Stimulated activated effector memory CD8-positive, alpha-beta T cell treated with anti-CD3 and anti-CD28 coated beads, Interleukin-12 subunit alpha, Interleukin-12 subunit beta, amount 100 ng/mL, for 72 hours (primary cell): ENCODE measurements at regions not wholly inside any gene's neighbourhood (a gene's known extent, or its start where the extent isn't known, plus 50 kb on each side); places are given as distances from the start of the nearest gene placed in this dataset.

ENCODE experiments used
- ATAC-seq: fragments of 150-1000 bp; cut with Tn5 transposase; 2 replicates; pipeline ENCODE4 v1.10.0; 2021
- DNase-seq, 2 donors: peaks; one replicate each; pipeline ENCODE4 v3.0.0; 2021 to 2022; ENCODE audit warnings: low spot score in 2 of 2
- H3K27ac Mint-ChIP-seq: one replicate; pipeline ENCODE4 v1.8.0; 2022; ENCODE audit warnings: mild to moderate bottlenecking, mixed read lengths
- H3K36me3 Mint-ChIP-seq: one replicate; pipeline ENCODE4 v1.8.0; 2022; ENCODE audit warnings: mild to moderate bottlenecking, mixed read lengths
- H3K4me1 Mint-ChIP-seq: one replicate; pipeline ENCODE4 v1.8.0; 2022; ENCODE audit warnings: mixed read lengths
- H3K4me3 Mint-ChIP-seq: one replicate; pipeline ENCODE4 v1.8.0; 2022; ENCODE audit warnings: mild to moderate bottlenecking, mixed read lengths
- H3K9me3 Mint-ChIP-seq: one replicate; pipeline ENCODE4 v1.8.0; 2022; ENCODE audit warnings: mixed read lengths

- no peak overlapping the region for H3K4me3 Mint-ChIP-seq
- no peak for DNase-seq
- peaks cover under 1% of the 10 kb centered on the region for H3K9me3 Mint-ChIP-seq
- no peaks in the 10 kb centered on the region for H3K4me1 Mint-ChIP-seq
- H3K36me3 Mint-ChIP-seq: no peaks in the 10 kb centered on the region
- no peak overlapping the region for H3K27ac Mint-ChIP-seq
- ATAC-seq: no peak
Measured at GRCh38 chr5:39484673-39485072, 59.9 kb upstream of the DAB2 start.

GRCh38 chr5:39482098-39482497 lies 57.3 kb upstream of the DAB2 start:
- H3K27ac Mint-ChIP-seq: no peak overlapping the region
- no peaks in the 10 kb centered on the region for H3K36me3 Mint-ChIP-seq
- no peaks in the 10 kb centered on the region for H3K4me1 Mint-ChIP-seq
- H3K9me3 Mint-ChIP-seq: no peaks in the 10 kb centered on the region
- DNase-seq (no peak), ATAC-seq (no peak)
- no peak overlapping the region for H3K4me3 Mint-ChIP-seq

- Mint-ChIP-seq H3K27ac (no peak overlapping the region), H3K9me3 (no peaks in the 10 kb centered on the region), H3K4me3 (no peak overlapping the region), H3K4me1 (no peaks in the 10 kb centered on the region), H3K36me3 (no peaks in the 10 kb centered on the region)
- DNase-seq: no peak
- no peak for ATAC-seq
Measured at GRCh38 chr5:39479537-39479936, 54.8 kb upstream of the DAB2 start.

- no peak for DNase-seq
- Mint-ChIP-seq H3K4me1 (no peaks in the 10 kb centered on the region), H3K36me3 (no peaks in the 10 kb centered on the region)
Measured at GRCh38 chr5:39478863-39479262, 54.1 kb upstream of the DAB2 start.

GRCh38 chr5:39476843-39477220 lies 52.1 kb upstream of the DAB2 start:
- H3K27ac Mint-ChIP-seq: no peak overlapping the region
- ATAC-seq (no peak), DNase-seq (no peak)
- no peak overlapping the region for H3K4me3 Mint-ChIP-seq
- H3K36me3 Mint-ChIP-seq: no peaks in the 10 kb centered on the region
- H3K4me1 Mint-ChIP-seq: no peaks in the 10 kb centered on the region
- no peaks in the 10 kb centered on the region for H3K9me3 Mint-ChIP-seq

More at GRCh38 chr5:39478863-39479262, 54.1 kb upstream of the DAB2 start:
- ATAC-seq: no peak
- H3K27ac Mint-ChIP-seq: no peak overlapping the region
- H3K4me3 Mint-ChIP-seq: no peak overlapping the region
- no peaks in the 10 kb centered on the region for H3K9me3 Mint-ChIP-seq

GRCh38 chr5:39475881-39476842 lies 51.4 kb upstream of the DAB2 start:
- H3K27ac Mint-ChIP-seq: no peak overlapping the region
- H3K36me3 Mint-ChIP-seq: no peaks in the 10 kb centered on the region
- ATAC-seq: no peak
- H3K9me3 Mint-ChIP-seq: no peaks in the 10 kb centered on the region
- no peaks in the 10 kb centered on the region for H3K4me1 Mint-ChIP-seq
- DNase-seq: no peak
- H3K4me3 Mint-ChIP-seq: no peak overlapping the region

GRCh38 chr5:39475159-39475571 lies 50.4 kb upstream of the DAB2 start:
- DNase-seq (no peak), ATAC-seq (no peak)
- no peak overlapping the region for H3K4me3 Mint-ChIP-seq
- no peaks in the 10 kb centered on the region for H3K4me1 Mint-ChIP-seq
- H3K36me3 Mint-ChIP-seq: no peaks in the 10 kb centered on the region
- no peaks in the 10 kb centered on the region for H3K9me3 Mint-ChIP-seq
- no peak overlapping the region for H3K27ac Mint-ChIP-seq
